HEK293 (cell line): ENCODE measurements at regions not wholly inside any gene's neighbourhood (a gene's known extent, or its start where the extent isn't known, plus 50 kb on each side); places are given as distances from the start of the nearest gene placed in this dataset.

ENCODE experiments used
- CTCF ChIA-PET: fragments of 350-600 bp; formaldehyde crosslinking; extraction: SDS; loops from one replicate; lab custom pipeline; 2021; ENCODE audit warnings: antibody characterized with exemption; lab: Yijun Ruan, JAX
- POLR2A ChIA-PET: fragments of 300-600 bp; formaldehyde crosslinking; extraction: SDS; loops from one replicate; lab custom pipeline; 2020; ENCODE audit warnings: antibody characterized with exemption, inconsistent platforms; lab: Yijun Ruan, JAX
- H3K27ac ChIP-seq: fragments of 200-500 bp; sonication (Bioruptor generic); 2 replicates; pipeline ENCODE4 v1.5.1; 2014; ENCODE audit warnings: low read depth, low read length, control low read depth, inconsistent platforms; ENCODE audit errors: extremely low read depth
- H3K36me3 ChIP-seq, 2 experiments: fragments of 200-500 bp in 1 of 2; sonication (Bioruptor generic) in 1 of 2; 1 replicate in 1 of 2; 2 replicates in 1 of 2; pipeline ENCODE4 v1.5.1; 2014 to 2017; ENCODE audit warnings: inconsistent platforms in 2 of 2, low read length in 2 of 2; ENCODE audit not compliant: control insufficient read depth in 2 of 2, insufficient read depth in 1 of 2
- H3K4me1 ChIP-seq: fragments of 200-500 bp; sonication (Bioruptor generic); 2 replicates; pipeline ENCODE4 v1.5.1; 2014; ENCODE audit warnings: mild to moderate bottlenecking, low read length, inconsistent platforms; ENCODE audit not compliant: control insufficient read depth, insufficient read depth
- H3K4me3 ChIP-seq: 2 replicates; pipeline ENCODE4 v1.5.1; 2011; ENCODE audit warnings: low read depth, mild to moderate bottlenecking, control low read depth, low read length, moderate library complexity
- H3K9me3 ChIP-seq: fragments of 200-500 bp; sonication (Bioruptor generic); 2 replicates; pipeline ENCODE4 v1.5.1; 2014; ENCODE audit warnings: low read depth, low read length, inconsistent platforms; ENCODE audit not compliant: control insufficient read depth, insufficient read depth
- RBAK ChIP-seq: fragments of 450-650 bp; formaldehyde crosslinking; IDR thresholded peaks from 2 replicates; pipeline ENCODE4 v1.5.1; 2016; ENCODE audit warnings: missing biosample characterization, missing genetic modification characterization
- REPIN1 ChIP-seq: fragments of 450-650 bp; formaldehyde crosslinking; IDR thresholded peaks from 2 replicates; pipeline ENCODE4 v1.5.1; 2017; ENCODE audit warnings: missing biosample characterization, missing genetic modification characterization, low read depth
- TSHZ1 ChIP-seq: fragments of 450-650 bp; formaldehyde crosslinking; IDR thresholded peaks from 2 replicates; pipeline ENCODE4 v1.5.1; 2016; ENCODE audit warnings: missing biosample characterization, missing genetic modification characterization, borderline replicate concordance
- ZBTB44 ChIP-seq: fragments of 450-650 bp; IDR thresholded peaks from 2 replicates; pipeline ENCODE4 v1.5.1; 2018; ENCODE audit warnings: missing biosample characterization, mild to moderate bottlenecking, missing genetic modification characterization
- ZFP41 ChIP-seq: fragments of 450-650 bp; formaldehyde crosslinking; IDR thresholded peaks from 2 replicates; pipeline ENCODE4 v1.5.1; 2016; ENCODE audit warnings: missing biosample characterization, missing genetic modification characterization, borderline replicate concordance
- ZNF132 ChIP-seq: fragments of 450-650 bp; formaldehyde crosslinking; IDR thresholded peaks from 2 replicates; pipeline ENCODE4 v1.5.1; 2017; ENCODE audit warnings: missing biosample characterization, missing genetic modification characterization, borderline replicate concordance
- ZNF239 ChIP-seq: fragments of 450-650 bp; formaldehyde crosslinking; IDR thresholded peaks from 2 replicates; pipeline ENCODE4 v1.5.1; 2016; ENCODE audit warnings: missing biosample characterization, missing genetic modification characterization
- ZNF26 ChIP-seq: fragments of 450-650 bp; formaldehyde crosslinking; IDR thresholded peaks from 2 replicates; pipeline ENCODE4 v1.5.1; 2016; ENCODE audit warnings: missing biosample characterization, missing genetic modification characterization
- ZNF311 ChIP-seq: fragments of 450-650 bp; formaldehyde crosslinking; IDR thresholded peaks from 2 replicates; pipeline ENCODE4 v1.5.1; 2017; ENCODE audit warnings: missing biosample characterization, missing genetic modification characterization, borderline replicate concordance
- ZNF350 ChIP-seq: fragments of 450-650 bp; formaldehyde crosslinking; IDR thresholded peaks from 2 replicates; pipeline ENCODE4 v1.5.0; 2017; ENCODE audit warnings: missing biosample characterization, mild to moderate bottlenecking, missing genetic modification characterization
- ZNF391 ChIP-seq: fragments of 450-650 bp; formaldehyde crosslinking; IDR thresholded peaks from 2 replicates; pipeline ENCODE4 v1.5.1; 2016; ENCODE audit warnings: low read depth, missing biosample characterization, missing genetic modification characterization, borderline replicate concordance
- ZNF398 ChIP-seq: fragments of 450-650 bp; formaldehyde crosslinking; IDR thresholded peaks from 2 replicates; pipeline ENCODE4 v1.5.1; 2017; ENCODE audit warnings: missing biosample characterization, missing genetic modification characterization
- ZNF488 ChIP-seq: fragments of 450-650 bp; formaldehyde crosslinking; IDR thresholded peaks from 2 replicates; pipeline ENCODE4 v1.5.1; 2016; ENCODE audit warnings: missing biosample characterization, missing genetic modification characterization
- ZNF548 ChIP-seq: fragments of 450-650 bp; formaldehyde crosslinking; IDR thresholded peaks from 2 replicates; pipeline ENCODE4 v1.5.1; 2016; ENCODE audit warnings: missing biosample characterization, missing genetic modification characterization
- ZNF558 ChIP-seq: fragments of 450-650 bp; formaldehyde crosslinking; IDR thresholded peaks from 2 replicates; pipeline ENCODE4 v1.5.1; 2016; ENCODE audit warnings: missing biosample characterization, missing genetic modification characterization
- ZNF624 ChIP-seq: fragments of 450-650 bp; formaldehyde crosslinking; IDR thresholded peaks from 2 replicates; pipeline ENCODE4 v1.5.1; 2017; ENCODE audit warnings: missing biosample characterization, missing genetic modification characterization
- ZNF785 ChIP-seq: fragments of 450-650 bp; formaldehyde crosslinking; IDR thresholded peaks from 2 replicates; pipeline ENCODE4 v1.5.1; 2016; ENCODE audit warnings: missing biosample characterization, missing genetic modification characterization

- ChIA-PET POLR2A (no interaction called here), CTCF (no interaction called here)
- TF ChIP-seq ZNF785 (tag by site-specific recombination) (no peak), ZNF488 (no peak), ZNF398 (no peak), ZFP41 (tag by site-specific recombination) (no peak), ZBTB44 (no peak), ZNF350 (no peak), ZNF391 (tag by site-specific recombination) (no peak)
- Histone ChIP-seq H3K4me1 (no peaks in the 10 kb centered on the region), H3K4me3 (no peak overlapping the region), H3K27ac (no peak overlapping the region), H3K9me3 (no peaks in the 10 kb centered on the region), H3K36me3 (no peaks in the 10 kb centered on the region)
Measured at GRCh38 chr21:27646691-27647090, 679.8 kb upstream of the ADAMTS5 start.

- Histone ChIP-seq H3K27ac (no peak overlapping the region), H3K36me3 (no peaks in the 10 kb centered on the region), H3K4me1 (no peaks in the 10 kb centered on the region), H3K4me3 (no peak overlapping the region), H3K9me3 (no peaks in the 10 kb centered on the region)
- TF ChIP-seq ZNF132 (tag by site-specific recombination) = no peak
- no peak for TF ChIP-seq ZNF239
- TF ChIP-seq ZNF26 (tag by site-specific recombination) = no peak
- TF ChIP-seq ZNF785 (tag by site-specific recombination) = no peak
- no peak for TF ChIP-seq RBAK (tag by site-specific recombination)
- TF ChIP-seq REPIN1 (tag by site-specific recombination) = no peak
- no peak for TF ChIP-seq ZNF624 (tag by site-specific recombination)
- no peak for TF ChIP-seq ZNF548 (tag by site-specific recombination)
- TF ChIP-seq ZNF311 = no peak
- TF ChIP-seq ZNF558 (tag by site-specific recombination) = no peak
- TF ChIP-seq TSHZ1 = no peak
- POLR2A ChIA-PET = no interaction called here
- CTCF ChIA-PET = no interaction called here
Measured at GRCh38 chr21:27646056-27646455, 679.2 kb upstream of the ADAMTS5 start.
